Smooth muscle cell (in vitro differentiated cells): ENCODE measurements at regions not wholly inside any gene's neighbourhood (a gene's known extent, or its start where the extent isn't known, plus 50 kb on each side); places are given as distances from the start of the nearest gene placed in this dataset.

Experiments
- DNase-seq: peaks from one replicate; lab custom pipeline; 2025; ENCODE audit not compliant: unreplicated experiment; lab: John Stamatoyannopoulos, UW
- H2AFZ ChIP-seq: fragments of 200-600 bp; sonication (generic); 2 replicates; pipeline ENCODE4 v1.6.0; 2016; ENCODE audit warnings: antibody characterized with exemption, low read depth, mild to moderate bottlenecking
- H3F3A ChIP-seq: fragments of 200-600 bp; sonication (generic); 2 replicates; pipeline ENCODE4 v1.6.0; 2017; ENCODE audit warnings: antibody characterized with exemption, low read depth
- H3K27ac ChIP-seq: fragments of 200-600 bp; sonication (generic); 2 replicates; pipeline ENCODE4 v1.5.1; 2016; ENCODE audit warnings: low read depth, mild to moderate bottlenecking
- H3K27me3 ChIP-seq: fragments of 200-600 bp; sonication (generic); 2 replicates; pipeline ENCODE4 v1.6.1; 2016; ENCODE audit warnings: low read depth, mild to moderate bottlenecking
- H3K36me3 ChIP-seq: fragments of 200-600 bp; sonication (generic); 2 replicates; pipeline ENCODE4 v1.5.1; 2016; ENCODE audit warnings: low read depth
- H3K4me1 ChIP-seq: fragments of 200-600 bp; sonication (generic); 2 replicates; pipeline ENCODE4 v1.5.1; 2016; ENCODE audit warnings: low read depth
- H3K4me2 ChIP-seq: fragments of 200-600 bp; sonication (generic); 2 replicates; pipeline ENCODE4 v1.6.0; 2016; ENCODE audit warnings: mild to moderate bottlenecking
- H3K4me3 ChIP-seq: fragments of 200-600 bp; sonication (generic); 2 replicates; pipeline ENCODE4 v1.5.1; 2016; ENCODE audit warnings: mild to moderate bottlenecking
- H3K79me2 ChIP-seq: fragments of 200-600 bp; sonication (generic); 2 replicates; pipeline ENCODE4 v1.6.0; 2016; ENCODE audit warnings: low read depth, mild to moderate bottlenecking
- H3K9ac ChIP-seq: fragments of 200-600 bp; sonication (generic); 2 replicates; pipeline ENCODE4 v1.6.0; 2016; ENCODE audit warnings: low read depth
- H3K9me3 ChIP-seq: fragments of 200-600 bp; sonication (generic); replicated peaks from 2 replicates; pipeline ENCODE4 v1.5.1; 2016; ENCODE audit warnings: low read depth
- H4K20me1 ChIP-seq: fragments of 200-600 bp; sonication (generic); 2 replicates; pipeline ENCODE4 v1.6.0; 2016; ENCODE audit warnings: low read depth
- WGBS: methylation state at CpG from one replicate; pipeline ENCODE4 v1.1.7; 2016; ENCODE audit warnings: low lambda C conversion rate; 5-methylcytosine and 5-hydroxymethylcytosine counted together
- TF ChIP-seq, protein P1 (sequence below): fragments of 200-600 bp; sonication (generic); IDR thresholded peaks from 2 replicates; pipeline ENCODE4 v1.5.1; 2017; ENCODE audit warnings: borderline replicate concordance, mild to moderate bottlenecking, antibody characterized with exemption; ENCODE audit not compliant: insufficient read depth, poor library complexity, severe bottlenecking

- H2AFZ ChIP-seq: peak overlapping the region; percentile 66
- DNase-seq: no peak
- H3K4me1 ChIP-seq: peaks cover 12% of the 10 kb centered on the region
- H3F3A ChIP-seq: peaks cover 6% of the 10 kb centered on the region
- no peaks in the 10 kb centered on the region for H3K79me2 ChIP-seq
- H3K9me3 ChIP-seq: no peaks in the 10 kb centered on the region
- H4K20me1 ChIP-seq: no peaks in the 10 kb centered on the region
- no peak overlapping the region for H3K9ac ChIP-seq
- H3K27ac ChIP-seq: peak overlapping the region; percentile 4
- TF ChIP-seq, protein P1, sequence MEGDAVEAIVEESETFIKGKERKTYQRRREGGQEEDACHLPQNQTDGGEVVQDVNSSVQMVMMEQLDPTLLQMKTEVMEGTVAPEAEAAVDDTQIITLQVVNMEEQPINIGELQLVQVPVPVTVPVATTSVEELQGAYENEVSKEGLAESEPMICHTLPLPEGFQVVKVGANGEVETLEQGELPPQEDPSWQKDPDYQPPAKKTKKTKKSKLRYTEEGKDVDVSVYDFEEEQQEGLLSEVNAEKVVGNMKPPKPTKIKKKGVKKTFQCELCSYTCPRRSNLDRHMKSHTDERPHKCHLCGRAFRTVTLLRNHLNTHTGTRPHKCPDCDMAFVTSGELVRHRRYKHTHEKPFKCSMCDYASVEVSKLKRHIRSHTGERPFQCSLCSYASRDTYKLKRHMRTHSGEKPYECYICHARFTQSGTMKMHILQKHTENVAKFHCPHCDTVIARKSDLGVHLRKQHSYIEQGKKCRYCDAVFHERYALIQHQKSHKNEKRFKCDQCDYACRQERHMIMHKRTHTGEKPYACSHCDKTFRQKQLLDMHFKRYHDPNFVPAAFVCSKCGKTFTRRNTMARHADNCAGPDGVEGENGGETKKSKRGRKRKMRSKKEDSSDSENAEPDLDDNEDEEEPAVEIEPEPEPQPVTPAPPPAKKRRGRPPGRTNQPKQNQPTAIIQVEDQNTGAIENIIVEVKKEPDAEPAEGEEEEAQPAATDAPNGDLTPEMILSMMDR: no peak
- no peaks in the 10 kb centered on the region for H3K36me3 ChIP-seq
- no peaks in the 10 kb centered on the region for H3K27me3 ChIP-seq
- H3K4me3 ChIP-seq: no peak overlapping the region
- H3K4me2 ChIP-seq: peak overlapping the region; percentile 30
- 50% methylated on average over 4 of the region's 4 CpGs for WGBS
These were observed 164.2 kb upstream of the ATXN1 start for GRCh38 chr6:16925461-16925860.

DNA sequence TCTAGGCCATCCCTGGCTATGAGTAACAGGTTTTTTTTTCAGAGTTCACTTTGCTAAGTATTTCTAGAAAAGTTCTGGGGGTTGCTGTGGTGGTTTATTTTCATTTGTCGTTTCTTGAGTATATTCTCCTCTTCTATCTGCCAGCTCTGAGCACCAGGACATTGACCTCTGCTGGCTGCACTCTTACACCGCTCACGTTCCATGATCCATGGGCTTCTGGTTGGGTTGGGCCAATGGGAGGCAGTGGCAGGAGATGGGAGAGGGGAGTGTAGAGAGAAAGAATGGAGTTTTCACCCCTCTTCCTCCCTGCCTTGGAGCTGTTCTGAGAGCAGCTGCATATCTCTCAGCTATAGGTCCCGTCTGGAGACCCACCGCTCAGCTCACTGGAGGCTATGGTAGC, 161.0 kb upstream of the ATXN1 start:
- Histone ChIP-seq H3K4me2 (no peak overlapping the region), H3K9ac (no peak overlapping the region), H3K79me2 (no peaks in the 10 kb centered on the region), H3K9me3 (no peaks in the 10 kb centered on the region), H3K27ac (peak overlapping the region; percentile 80), H3K27me3 (no peaks in the 10 kb centered on the region), H2AFZ (no peak overlapping the region), H3K4me3 (no peak overlapping the region), H3F3A (peaks cover 6% of the 10 kb centered on the region), H3K4me1 (peaks cover 6% of the 10 kb centered on the region), H4K20me1 (no peaks in the 10 kb centered on the region), H3K36me3 (no peaks in the 10 kb centered on the region)
- TF ChIP-seq, protein P1: no peak
- 73% methylated on average over 5 of the region's 5 CpGs for WGBS
- DNase-seq: no peak

DNA sequence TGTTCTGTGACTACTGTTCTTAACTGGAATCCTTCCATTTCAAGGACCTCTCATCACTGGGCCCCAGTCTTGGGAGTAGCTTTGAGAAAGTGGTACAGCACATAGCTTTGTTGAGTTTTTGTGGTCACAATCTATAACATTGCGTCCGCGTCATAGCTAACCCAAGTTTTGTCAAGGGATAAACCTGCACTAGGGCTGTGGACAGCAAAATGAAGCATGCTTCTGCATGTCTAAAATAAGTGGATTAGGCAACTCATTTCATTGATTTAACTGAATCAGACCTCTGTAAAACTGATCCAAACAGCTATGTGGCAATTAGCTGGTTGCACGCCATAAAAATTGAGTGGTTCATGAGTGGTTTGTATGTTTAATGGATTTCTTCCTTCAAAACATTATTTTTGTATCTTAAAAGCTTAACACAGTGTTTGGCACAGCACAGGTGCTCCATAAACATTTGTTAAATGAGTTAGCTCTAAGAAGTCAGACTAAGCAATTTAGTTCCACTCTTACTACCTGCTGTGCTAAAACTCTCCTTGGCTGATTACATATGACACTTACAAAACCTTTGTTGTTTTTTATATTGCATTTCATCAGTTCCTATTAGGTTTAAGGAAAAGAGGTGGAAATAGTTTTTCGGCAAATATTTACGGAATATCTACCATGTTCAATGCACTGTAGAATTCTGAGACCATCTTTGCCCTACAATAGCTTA, 160.3 kb upstream of the ATXN1 start:
- Histone ChIP-seq H3K4me1 (peaks cover 6% of the 10 kb centered on the region), H3K9ac (no peak overlapping the region), H4K20me1 (no peaks in the 10 kb centered on the region), H3K27ac (peak overlapping the region; percentile 80), H3K79me2 (no peaks in the 10 kb centered on the region), H3K4me3 (no peak overlapping the region), H3K27me3 (no peaks in the 10 kb centered on the region), H3F3A (peaks cover 6% of the 10 kb centered on the region), H3K36me3 (no peaks in the 10 kb centered on the region), H3K4me2 (peak overlapping the region; percentile 45), H2AFZ (no peak overlapping the region), H3K9me3 (no peaks in the 10 kb centered on the region)
- TF ChIP-seq, protein P1: no peak
- 53% methylated on average over 6 of the region's 6 CpGs for WGBS
- no peak for DNase-seq

GRCh38 chr6:16918586-16918985, 157.3 kb upstream of the ATXN1 start:
- peaks cover 6% of the 10 kb centered on the region for H3K4me1 ChIP-seq
- no peaks in the 10 kb centered on the region for H3K9me3 ChIP-seq
- no peak overlapping the region for H2AFZ ChIP-seq
- no peaks in the 10 kb centered on the region for H3K36me3 ChIP-seq
- peaks cover 6% of the 10 kb centered on the region for H3F3A ChIP-seq
- no peaks in the 10 kb centered on the region for H3K27me3 ChIP-seq
- no peak overlapping the region for H3K9ac ChIP-seq
- H3K4me3 ChIP-seq: no peak overlapping the region
- H4K20me1 ChIP-seq: no peaks in the 10 kb centered on the region
- H3K79me2 ChIP-seq: no peaks in the 10 kb centered on the region
- TF ChIP-seq, protein P1: no peak
- H3K27ac ChIP-seq: no peak overlapping the region
- H3K4me2 ChIP-seq: no peak overlapping the region
- WGBS: 79% methylated on average over 10 of the region's 10 CpGs
- DNase-seq: no peak
